HG03135 (cell line): ENCODE measurements at regions not wholly inside any gene's neighbourhood (a gene's known extent, or its start where the extent isn't known, plus 50 kb on each side); places are given as distances from the start of the nearest gene placed in this dataset.

ENCODE experiments used
- ATAC-seq: cut with Tn5 transposase; IDR thresholded peaks from one replicate; pipeline ENCODE4 v1.9.1; 2021; ENCODE audit warnings: mild to moderate bottlenecking, moderate library complexity; ENCODE audit not compliant: unreplicated experiment

GRCh38 chr3:83092521-83093221, 1331.2 kb upstream of the GBE1 start:
- ATAC-seq, result no peak

- ATAC-seq, result no peak
Observed at GRCh38 chr3:83076041-83076440, 1314.6 kb upstream of the GBE1 start.

GRCh38 chr3:83074485-83074884, 1313.0 kb upstream of the GBE1 start:
- no peak for ATAC-seq

GRCh38 chr3:83065851-83066460, 1304.5 kb upstream of the GBE1 start:
- no peak for ATAC-seq

GRCh38 chr3:83063446-83063845, 1302.0 kb upstream of the GBE1 start:
- ATAC-seq, result no peak

GRCh38 chr3:83048556-83048955, 1287.1 kb upstream of the GBE1 start:
- ATAC-seq, result no peak

- no peak for ATAC-seq
Observed at GRCh38 chr3:83039422-83039821, 1278.0 kb upstream of the GBE1 start.

- ATAC-seq, result no peak
Observed at GRCh38 chr3:83035704-83036010, 1274.2 kb upstream of the GBE1 start.

GRCh38 chr3:83034806-83035703, 1273.6 kb upstream of the GBE1 start:
- ATAC-seq, result no peak

- ATAC-seq, result no peak
Observed at GRCh38 chr3:83033133-83033532, 1271.7 kb upstream of the GBE1 start.

- no peak for ATAC-seq
Observed at GRCh38 chr3:83023086-83023485, 1261.6 kb upstream of the GBE1 start.

GRCh38 chr3:83011481-83011880, 1250.0 kb upstream of the GBE1 start:
- no peak for ATAC-seq

- no peak for ATAC-seq
Observed at GRCh38 chr3:83003917-83004316, 1242.5 kb upstream of the GBE1 start.

- no peak for ATAC-seq
Observed at GRCh38 chr3:83002869-83003445, 1241.5 kb upstream of the GBE1 start.

- ATAC-seq, result no peak
Observed at GRCh38 chr3:82999777-83000176, 1238.3 kb upstream of the GBE1 start.

- ATAC-seq, result no peak
Observed at GRCh38 chr3:82978368-82978767, 1216.9 kb upstream of the GBE1 start.

GRCh38 chr3:82977871-82978270, 1216.4 kb upstream of the GBE1 start:
- ATAC-seq, result no peak

GRCh38 chr3:82973791-82974190, 1212.3 kb upstream of the GBE1 start:
- no peak for ATAC-seq

- ATAC-seq, result no peak
Observed at GRCh38 chr3:82960379-82960778, 1198.9 kb upstream of the GBE1 start.

- ATAC-seq, result no peak
Observed at GRCh38 chr3:82957696-82958095, 1196.3 kb upstream of the GBE1 start.

GRCh38 chr3:82957079-82957478, 1195.6 kb upstream of the GBE1 start:
- ATAC-seq, result no peak

- no peak for ATAC-seq
Observed at GRCh38 chr3:82954486-82954885, 1193.0 kb upstream of the GBE1 start.
